GM18861 (cell line): ENCODE measurements at regions not wholly inside any gene's neighbourhood (a gene's known extent, or its start where the extent isn't known, plus 50 kb on each side); places are given as distances from the start of the nearest gene placed in this dataset.
"Not testable (repeated sequence)": the region's sequence is repeated elsewhere in the genome, so short reads cannot be mapped to it uniquely, and the experiment has no call there.

Source experiments
- ATAC-seq: cut with Tn5 transposase; IDR thresholded peaks from one replicate; pipeline ENCODE4 v1.9.1; 2021; ENCODE audit not compliant: unreplicated experiment

GRCh38 chr6:1162367-1163275 is 149.3 kb upstream of the FOXQ1 start:
- ATAC-seq = no peak

- not testable (repeated sequence) for ATAC-seq
Measured at GRCh38 chr6:1156411-1156810, 155.5 kb upstream of the FOXQ1 start.

- ATAC-seq = no peak
Measured at GRCh38 chr6:1153696-1154245, 158.1 kb upstream of the FOXQ1 start.

GRCh38 chr6:1146500-1146899 is 165.4 kb upstream of the FOXQ1 start:
- ATAC-seq = no peak

GRCh38 chr6:1145768-1146218 is 166.1 kb upstream of the FOXQ1 start:
- no peak for ATAC-seq

- ATAC-seq = no peak
Measured at GRCh38 chr6:1144842-1145767, 166.8 kb upstream of the FOXQ1 start.

- ATAC-seq = no peak
Measured at GRCh38 chr6:1143655-1144054, 168.2 kb upstream of the FOXQ1 start.

GRCh38 chr6:1139155-1139890 is 172.6 kb upstream of the FOXQ1 start:
- no peak for ATAC-seq

- ATAC-seq = no peak
Measured at GRCh38 chr6:1137849-1138248, 174.0 kb upstream of the FOXQ1 start.

- no peak for ATAC-seq
Measured at GRCh38 chr6:1136827-1137226, 175.1 kb upstream of the FOXQ1 start.

- no peak for ATAC-seq
Measured at GRCh38 chr6:1136415-1136774, 175.5 kb upstream of the FOXQ1 start.

GRCh38 chr6:1135726-1136414 is 176.0 kb upstream of the FOXQ1 start:
- no peak for ATAC-seq

GRCh38 chr6:1131285-1132079 is 180.4 kb upstream of the FOXQ1 start:
- no peak for ATAC-seq

GRCh38 chr6:1130709-1131108 is 181.2 kb upstream of the FOXQ1 start:
- ATAC-seq = no peak

- ATAC-seq = no peak
Measured at GRCh38 chr6:1129131-1129530, 182.8 kb upstream of the FOXQ1 start.

- ATAC-seq = no peak
Measured at GRCh38 chr6:1127597-1128288, 184.2 kb upstream of the FOXQ1 start.

GRCh38 chr6:1127129-1127528 is 184.8 kb upstream of the FOXQ1 start:
- no peak for ATAC-seq

GRCh38 chr6:1126036-1126435 is 185.9 kb upstream of the FOXQ1 start:
- no peak for ATAC-seq

GRCh38 chr6:1125297-1125696 is 186.6 kb upstream of the FOXQ1 start:
- ATAC-seq = no peak
